IMR-90 (cell line): ENCODE measurements at regions not wholly inside any gene's neighbourhood (a gene's known extent, or its start where the extent isn't known, plus 50 kb on each side); places are given as distances from the start of the nearest gene placed in this dataset.

ENCODE experiments used
- ATAC-seq: fragments of 200-7000 bp; cut with Tn5 transposase; 2 replicates; pipeline ENCODE4 v1.9.1; 2020; ENCODE audit warnings: low read depth, mild to moderate bottlenecking, moderate library complexity
- BruUV-seq: library from RNA; stranded (reverse); fragments of 400-500 nt; replicated peaks from 2 replicates; lab custom pipeline; 2021; lab: Mats Ljungman, UMichigan
- CTCF ChIA-PET: fragments of 300-600 bp; formaldehyde crosslinking; extraction: SDS; loops from one replicate; lab custom pipeline; 2021; ENCODE audit warnings: antibody characterized with exemption; lab: Yijun Ruan, JAX
- POLR2A ChIA-PET: fragments of 300-600 bp; sonication (Branson Sonifier 250); formaldehyde crosslinking; loops from one replicate; lab custom pipeline; 2022; ENCODE audit warnings: antibody characterized with exemption; ENCODE audit not compliant: unreplicated experiment; lab: Charles Lee
- DNase-seq: peaks from one replicate; pipeline ENCODE4 v3.0.0; 2013
- H2AFZ ChIP-seq: replicated peaks from 2 replicates; pipeline ENCODE3; 2013; ENCODE audit warnings: low read length, mild to moderate bottlenecking; ENCODE audit not compliant: poor library complexity
- H2AK5ac ChIP-seq: 2 replicates; pipeline ENCODE4 v1.6.1; 2013; ENCODE audit warnings: low read depth, low read length, inconsistent platforms
- H2AK9ac ChIP-seq: replicated peaks from 2 replicates; pipeline ENCODE3; 2013; ENCODE audit warnings: mild to moderate bottlenecking, low read depth, low read length, moderate library complexity; ENCODE audit not compliant: poor library complexity
- H2BK120ac ChIP-seq: 2 replicates; pipeline ENCODE4 v1.6.1; 2013; ENCODE audit warnings: low read depth, low read length, inconsistent platforms
- H2BK15ac ChIP-seq: 3 replicates; pipeline ENCODE4 v1.6.1; 2013; ENCODE audit warnings: low read depth, low read length, inconsistent platforms
- H2BK20ac ChIP-seq: 2 replicates; pipeline ENCODE4 v1.6.1; 2013; ENCODE audit warnings: low read depth, mild to moderate bottlenecking, inconsistent platforms, low read length, moderate library complexity
- H2BK5ac ChIP-seq: 2 replicates; pipeline ENCODE4 v1.6.1; 2013; ENCODE audit warnings: mild to moderate bottlenecking, low read depth, low read length, inconsistent platforms; ENCODE audit not compliant: poor library complexity, severe bottlenecking
- H3K14ac ChIP-seq: replicated peaks from 2 replicates; pipeline ENCODE4 v1.6.1; 2013; ENCODE audit warnings: low read depth, low read length, inconsistent platforms
- H3K18ac ChIP-seq: 2 replicates; pipeline ENCODE4 v1.6.1; 2013; ENCODE audit warnings: low read depth, low read length, control low read depth
- H3K23ac ChIP-seq: 2 replicates; pipeline ENCODE4 v1.6.1; 2013; ENCODE audit warnings: low read depth, low read length, inconsistent platforms
- H3K27ac ChIP-seq: 2 replicates; pipeline ENCODE4 v1.5.1; 2013; ENCODE audit warnings: mild to moderate bottlenecking, control low read depth, low read length; ENCODE audit not compliant: insufficient read depth
- H3K27me3 ChIP-seq: 2 replicates; pipeline ENCODE4 v1.6.1; 2013; ENCODE audit warnings: low read length; ENCODE audit not compliant: control insufficient read depth, insufficient read depth
- H3K36me3 ChIP-seq: 2 replicates; pipeline ENCODE4 v1.6.1; 2013; ENCODE audit warnings: low read length, mixed read lengths; ENCODE audit not compliant: control insufficient read depth, insufficient read depth
- H3K4ac ChIP-seq: 2 replicates; pipeline ENCODE4 v1.6.1; 2013; ENCODE audit warnings: low read depth, low read length, inconsistent platforms
- H3K4me1 ChIP-seq: 2 replicates; pipeline ENCODE4 v1.6.1; 2013; ENCODE audit warnings: low read length, mixed read lengths; ENCODE audit not compliant: control insufficient read depth, insufficient read depth
- H3K4me2 ChIP-seq: 2 replicates; pipeline ENCODE4 v1.6.1; 2013; ENCODE audit warnings: low read depth, mild to moderate bottlenecking, control low read depth, low read length, moderate library complexity
- H3K4me3 ChIP-seq: 2 replicates; pipeline ENCODE4 v1.5.1; 2013; ENCODE audit warnings: low read depth, mild to moderate bottlenecking, control low read depth, low read length, moderate library complexity; ENCODE audit not compliant: insufficient read depth
- H3K56ac ChIP-seq: 2 replicates; pipeline ENCODE4 v1.6.1; 2013; ENCODE audit warnings: low read length, inconsistent platforms; ENCODE audit not compliant: insufficient read depth; ENCODE audit errors: extremely low read depth
- H3K79me1 ChIP-seq, 2 experiments: 2 replicates each; pipeline ENCODE4 v1.6.1; 2013; ENCODE audit warnings: low read length in 2 of 2, inconsistent platforms in 1 of 2, low read depth in 1 of 2
- H3K9ac ChIP-seq: 2 replicates; pipeline ENCODE4 v1.6.1; 2013; ENCODE audit warnings: low read depth, low read length, control low read depth
- H3K9me1 ChIP-seq: 2 replicates; pipeline ENCODE4 v1.6.1; 2013; ENCODE audit warnings: low read length, inconsistent platforms; ENCODE audit not compliant: insufficient read depth
- H3K9me3 ChIP-seq: 2 replicates; pipeline ENCODE4 v1.6.1; 2013; ENCODE audit warnings: low read length; ENCODE audit not compliant: control insufficient read depth, insufficient read depth
- H4K20me1 ChIP-seq: 2 replicates; pipeline ENCODE4 v1.6.1; 2013; ENCODE audit warnings: low read length, inconsistent platforms; ENCODE audit not compliant: insufficient read depth
- H4K5ac ChIP-seq: 2 replicates; pipeline ENCODE4 v1.6.1; 2013; ENCODE audit warnings: mild to moderate bottlenecking, low read depth, low read length, control low read depth
- H4K8ac ChIP-seq, 2 experiments: 2 replicates each; pipeline ENCODE4 v1.6.1; 2013; ENCODE audit warnings: low read depth in 2 of 2, low read length in 2 of 2, control low read depth in 1 of 2, inconsistent platforms in 1 of 2
- H4K91ac ChIP-seq: 2 replicates; pipeline ENCODE4 v1.6.1; 2013; ENCODE audit warnings: low read depth, low read length, inconsistent platforms; ENCODE audit not compliant: insufficient read depth
- BHLHE40 ChIP-seq: fragments of 150-350 bp; IDR thresholded peaks from 2 replicates; pipeline ENCODE4 v1.6.1; 2016; ENCODE audit warnings: mild to moderate bottlenecking, low read depth, low read length
- CEBPB ChIP-seq: IDR thresholded peaks from 2 replicates; pipeline ENCODE4 v1.6.1; 2012; ENCODE audit warnings: low read depth, low read length, improper control_type of control experiment
- CTCF ChIP-seq: conservative IDR thresholded peaks from 2 replicates; pipeline ENCODE4 v1.5.1; 2012; ENCODE audit warnings: mild to moderate bottlenecking, low read depth, low read length, improper control_type of control experiment
- ELK1 ChIP-seq: fragments of 150-350 bp; IDR thresholded peaks from 2 replicates; pipeline ENCODE4 v1.6.1; 2016; ENCODE audit warnings: low read depth, mild to moderate bottlenecking, low read length, moderate library complexity, borderline replicate concordance
- MAFK ChIP-seq: IDR thresholded peaks from 2 replicates; pipeline ENCODE4 v1.6.1; 2012; ENCODE audit warnings: low read depth, low read length, improper control_type of control experiment
- MAZ ChIP-seq: IDR thresholded peaks from 2 replicates; pipeline ENCODE4 v1.6.1; 2012; ENCODE audit warnings: low read depth, mild to moderate bottlenecking, low read length, improper control_type of control experiment, moderate library complexity, borderline replicate concordance
- POLR2A ChIP-seq: IDR thresholded peaks from 2 replicates; pipeline ENCODE4 v1.6.1; 2012; ENCODE audit warnings: mild to moderate bottlenecking, low read depth, low read length
- RAD21 ChIP-seq: IDR thresholded peaks from 2 replicates; pipeline ENCODE4 v1.6.1; 2012; ENCODE audit warnings: low read length, improper control_type of control experiment
- RCOR1 ChIP-seq: IDR thresholded peaks from 2 replicates; pipeline ENCODE4 v1.6.1; 2012; ENCODE audit warnings: mild to moderate bottlenecking, low read length, improper control_type of control experiment; ENCODE audit not compliant: insufficient replicate concordance
- WGBS, 2 experiments: methylation state at CpG; one replicate each; pipeline versions ENCODE4 v1.1.5 to v1.1.7; 2013; ENCODE audit warnings: missing lambda C conversion rate in 2 of 2; ENCODE audit not compliant: insufficient read length in 1 of 2; ENCODE audit errors: extremely low coverage in 2 of 2; 5-methylcytosine and 5-hydroxymethylcytosine counted together
- dilution Hi-C: fragments of 300-500 bp; cut with HindIII; formaldehyde crosslinking; loops from one replicate; pipeline ENCODE4 v1.14.3; 2018; ENCODE audit warnings: low sequenced_read_pairs; ENCODE audit not compliant: unreplicated experiment
- in situ Hi-C: fragments of 300-500 bp; cut with MboI; formaldehyde crosslinking; loops from 3 replicates; pipeline ENCODE4 v1.14.3; 2019; ENCODE audit warnings: low sequenced_read_pairs, inconsistent platforms, mixed read lengths
- intact Hi-C: fragments of 100-400 bp; cut with micrococcal nuclease; formaldehyde crosslinking; loops from 2 replicates; pipeline ENCODE4 v1.10.0; 2022

GRCh38 chr10:128915630-128916029 is 551.4 kb upstream of the MGMT start:
- no peak overlapping the region for H4K5ac ChIP-seq
- no peak overlapping the region for H2BK20ac ChIP-seq
- H2AK5ac ChIP-seq, result no peak overlapping the region
- no peak overlapping the region for H4K91ac ChIP-seq
- POLR2A ChIA-PET, result no interaction called here
- dilution Hi-C loops (no loop called here), intact Hi-C loops (no loop called here), in situ Hi-C loops (no loop called here)
- H2AFZ ChIP-seq, result no peak overlapping the region
- no peaks in the 10 kb centered on the region for H3K4me1 ChIP-seq
- no peak overlapping the region for H2BK120ac ChIP-seq
- no peak overlapping the region for H3K9ac ChIP-seq
- no peak overlapping the region for H3K23ac ChIP-seq
- no peaks in the 10 kb centered on the region for H3K27me3 ChIP-seq
- H4K8ac ChIP-seq, result no peak overlapping the region
- H3K9me3 ChIP-seq, result peaks cover 32% of the 10 kb centered on the region
- WGBS, 2 experiments, result no CpG with 5 or more reads among the region's 10 CpGs
- H2BK15ac ChIP-seq, result no peak overlapping the region
- H3K4ac ChIP-seq, result no peak overlapping the region
- DNase-seq (no peak), ATAC-seq (no peak)
- H3K36me3 ChIP-seq, result no peaks in the 10 kb centered on the region
- no peak overlapping the region for H3K18ac ChIP-seq
- H3K4me2 ChIP-seq, result no peak overlapping the region
- H2AK9ac ChIP-seq, result no peak overlapping the region
- H4K20me1 ChIP-seq, result no peaks in the 10 kb centered on the region
- no peak overlapping the region for H3K27ac ChIP-seq
- no peaks in the 10 kb centered on the region for H3K79me1 ChIP-seq
- no peak overlapping the region for H3K14ac ChIP-seq
- no TSS peak for BruUV-seq
- TF ChIP-seq MAZ (no peak), POLR2A (no peak), RAD21 (no peak), CTCF (no peak), ELK1 (no peak), CEBPB (no peak), BHLHE40 (no peak), RCOR1 (no peak), MAFK (no peak)
- H3K9me1 ChIP-seq, result no peaks in the 10 kb centered on the region
- H3K4me3 ChIP-seq, result no peak overlapping the region
- no peak overlapping the region for H2BK5ac ChIP-seq
- CTCF ChIA-PET, result no interaction called here
- H3K56ac ChIP-seq, result no peak overlapping the region
